Mucosa of descending colon (tissue), 3 donors: ENCODE measurements at regions not wholly inside any gene's neighbourhood (a gene's known extent, or its start where the extent isn't known, plus 50 kb on each side); places are given as distances from the start of the nearest gene placed in this dataset.
"Not testable (repeated sequence)": the region's sequence is repeated elsewhere in the genome, so short reads cannot be mapped to it uniquely, and the experiment has no call there.

Experiments used
- ATAC-seq: fragments of 200-7000 bp; cut with Tn5 transposase; one replicate; pipeline ENCODE4 v1.9.1; 2020; ENCODE audit warnings: mild to moderate bottlenecking, moderate library complexity
- DNase-seq, 3 donors: peaks; one replicate each; pipeline ENCODE4 v3.0.0-alpha.2; 2020
- H3K36me3 ChIP-seq: fragments of 200-600 bp; one replicate; pipeline ENCODE4 v1.8.0; 2021; ENCODE audit warnings: low read depth, mild to moderate bottlenecking
- H3K4me1 ChIP-seq: fragments of 200-600 bp; one replicate; pipeline ENCODE4 v1.8.0; 2021; ENCODE audit warnings: low read depth, mild to moderate bottlenecking
- H3K4me3 ChIP-seq: fragments of 200-600 bp; one replicate; pipeline ENCODE4 v1.8.0; 2021; ENCODE audit warnings: mild to moderate bottlenecking
- H3K9me3 ChIP-seq: fragments of 200-600 bp; one replicate; pipeline ENCODE4 v1.8.0; 2021; ENCODE audit warnings: mild to moderate bottlenecking
- intact Hi-C, 2 donors: fragments of 100-400 bp; cut with DNase I in 1 of 2; cut with micrococcal nuclease in 1 of 2; formaldehyde crosslinking; loops; one replicate each; pipeline versions ENCODE4 v1.11.0 to v1.11.1; 2022; cut with DNase I, micrococcal nuclease
- TF ChIP-seq, protein P1 (sequence below): fragments of 200-600 bp; IDR thresholded peaks from one replicate; pipeline ENCODE4 v1.8.0; 2022; ENCODE audit warnings: antibody characterized with exemption, mild to moderate bottlenecking
- donor health status: DM: no; HTN: no; CAD: no; lungs with moderate emphysema.
- donor health status: DM: no; HTN: no; CAD: no.
- donor health status: DM: no; HTN: yes; CAD: no.

DNA sequence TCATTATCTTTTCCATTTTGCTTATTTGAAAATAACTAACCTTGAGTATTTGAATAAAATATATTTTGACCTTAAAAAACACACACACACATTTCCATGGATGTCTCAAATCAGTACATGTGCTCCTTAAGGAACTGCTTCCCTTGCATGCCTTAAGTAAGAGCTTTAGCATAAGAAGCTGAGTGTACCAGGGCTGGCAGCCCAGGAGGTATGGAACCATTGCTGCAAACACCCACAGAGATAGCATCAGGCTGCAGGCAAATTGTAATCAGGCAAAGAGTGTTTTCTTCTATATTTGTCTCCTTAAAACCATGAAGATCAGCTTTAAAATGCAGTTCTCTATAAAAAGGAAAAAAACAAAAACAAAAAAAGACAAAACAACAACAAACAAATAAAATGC lies 160.6 kb downstream of the PLK2 start:
- intact Hi-C loops = no loop called here
- Histone ChIP-seq H3K4me3 (no peak overlapping the region), H3K4me1 (no peaks in the 10 kb centered on the region), H3K9me3 (no peaks in the 10 kb centered on the region), H3K36me3 (no peaks in the 10 kb centered on the region)
- TF ChIP-seq, protein P1, sequence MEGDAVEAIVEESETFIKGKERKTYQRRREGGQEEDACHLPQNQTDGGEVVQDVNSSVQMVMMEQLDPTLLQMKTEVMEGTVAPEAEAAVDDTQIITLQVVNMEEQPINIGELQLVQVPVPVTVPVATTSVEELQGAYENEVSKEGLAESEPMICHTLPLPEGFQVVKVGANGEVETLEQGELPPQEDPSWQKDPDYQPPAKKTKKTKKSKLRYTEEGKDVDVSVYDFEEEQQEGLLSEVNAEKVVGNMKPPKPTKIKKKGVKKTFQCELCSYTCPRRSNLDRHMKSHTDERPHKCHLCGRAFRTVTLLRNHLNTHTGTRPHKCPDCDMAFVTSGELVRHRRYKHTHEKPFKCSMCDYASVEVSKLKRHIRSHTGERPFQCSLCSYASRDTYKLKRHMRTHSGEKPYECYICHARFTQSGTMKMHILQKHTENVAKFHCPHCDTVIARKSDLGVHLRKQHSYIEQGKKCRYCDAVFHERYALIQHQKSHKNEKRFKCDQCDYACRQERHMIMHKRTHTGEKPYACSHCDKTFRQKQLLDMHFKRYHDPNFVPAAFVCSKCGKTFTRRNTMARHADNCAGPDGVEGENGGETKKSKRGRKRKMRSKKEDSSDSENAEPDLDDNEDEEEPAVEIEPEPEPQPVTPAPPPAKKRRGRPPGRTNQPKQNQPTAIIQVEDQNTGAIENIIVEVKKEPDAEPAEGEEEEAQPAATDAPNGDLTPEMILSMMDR = no peak
- no peak for ATAC-seq
- DNase-seq = no peak

- TF ChIP-seq, protein P1 = no peak
- no peak for ATAC-seq
- no peak overlapping the region for H3K4me3 ChIP-seq
These were observed 165.1 kb downstream of the PLK2 start for GRCh38 chr5:58294598-58295305.

DNA sequence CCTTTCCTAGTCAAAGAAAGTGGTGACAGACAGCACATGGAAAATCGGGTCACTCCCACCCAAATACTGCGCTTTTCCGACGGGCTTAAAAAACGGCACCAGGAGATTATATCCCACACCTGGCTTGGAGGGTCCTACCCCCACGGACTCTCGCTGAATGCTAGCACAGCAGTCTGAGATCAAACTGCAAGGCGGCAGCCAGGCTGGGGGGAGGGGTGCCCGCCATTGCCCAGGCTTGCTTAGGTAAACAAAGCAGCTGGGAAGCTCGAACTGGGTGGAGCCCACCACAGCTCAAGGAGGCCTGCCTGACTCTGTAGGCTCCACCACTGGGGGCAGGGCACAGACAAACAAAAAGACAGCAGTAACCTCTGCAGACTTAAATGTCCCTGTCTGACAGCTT lies 171.6 kb downstream of the PLK2 start:
- H3K4me3 ChIP-seq, H3K4me1 ChIP-seq, H3K9me3 ChIP-seq, H3K36me3 ChIP-seq, DNase-seq, intact Hi-C loops, ATAC-seq: not testable (repeated sequence)

More at GRCh38 chr5:58294598-58295305, 165.1 kb downstream of the PLK2 start:
- H3K9me3 ChIP-seq = no peaks in the 10 kb centered on the region
- no peaks in the 10 kb centered on the region for H3K36me3 ChIP-seq
- intact Hi-C loops = no loop called here
- H3K4me1 ChIP-seq = no peaks in the 10 kb centered on the region
- no peak for DNase-seq

- TF ChIP-seq, protein P1 = no peak
- ATAC-seq (no peak), DNase-seq (no peak)
These were observed 173.1 kb downstream of the PLK2 start for GRCh38 chr5:58286741-58287140.

DNA sequence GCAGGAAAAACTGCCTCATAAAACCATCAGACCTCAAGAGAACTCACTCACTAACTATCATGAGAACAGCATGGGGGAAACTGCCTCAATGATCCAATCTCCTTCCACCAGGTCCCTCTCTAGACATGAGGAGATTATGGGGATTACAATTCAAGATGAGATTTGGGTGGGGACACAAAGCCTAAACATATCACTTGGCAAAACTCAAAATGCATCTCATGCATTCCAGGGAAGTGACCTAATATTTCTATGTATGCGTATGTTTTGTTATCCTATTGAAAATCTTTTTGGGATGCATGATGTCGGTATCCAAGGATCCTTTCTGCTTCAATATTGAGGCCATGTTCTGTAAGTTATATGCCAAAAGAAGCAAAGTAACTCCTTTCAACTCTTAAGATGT lies 174.0 kb downstream of the PLK2 start:
- DNase-seq = no peak
- TF ChIP-seq, protein P1 = no peak
- intact Hi-C loops = no loop called here

More at GRCh38 chr5:58286741-58287140, 173.1 kb downstream of the PLK2 start:
- H3K4me1 ChIP-seq = no peaks in the 10 kb centered on the region
- no peak overlapping the region for H3K4me3 ChIP-seq
- H3K36me3 ChIP-seq = no peaks in the 10 kb centered on the region
- intact Hi-C loops = no loop called here
- no peaks in the 10 kb centered on the region for H3K9me3 ChIP-seq

DNA sequence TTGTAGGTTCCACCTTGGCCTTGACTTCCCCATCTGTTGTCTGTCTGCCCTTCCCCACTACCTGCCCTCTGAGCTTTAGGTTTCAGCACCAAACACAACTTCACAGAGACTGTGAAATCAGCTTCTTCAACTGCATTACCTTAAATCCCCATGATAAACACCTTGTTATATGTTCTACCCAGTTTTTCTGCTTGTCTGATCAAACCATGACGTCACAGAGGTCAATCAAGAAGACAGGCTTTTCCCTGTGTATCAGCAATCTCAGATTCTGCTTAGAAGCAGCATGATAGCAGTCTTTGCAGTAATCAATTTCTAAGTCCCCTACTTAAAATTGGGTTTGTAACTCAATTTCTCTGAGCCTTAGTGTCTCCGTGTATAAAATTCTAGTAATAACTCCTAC lies 175.0 kb downstream of the PLK2 start:
- TF ChIP-seq, protein P1 = no peak
- no peak overlapping the region for H3K4me3 ChIP-seq
- no peaks in the 10 kb centered on the region for H3K9me3 ChIP-seq
- no peaks in the 10 kb centered on the region for H3K4me1 ChIP-seq
- no peak for DNase-seq
- intact Hi-C loops = no loop called here
- no peak for ATAC-seq
- H3K36me3 ChIP-seq = no peaks in the 10 kb centered on the region

More for the DNA sequence above, 174.0 kb downstream of the PLK2 start:
- no peak for ATAC-seq
- Histone ChIP-seq H3K4me1 (no peaks in the 10 kb centered on the region), H3K4me3 (no peak overlapping the region), H3K9me3 (no peaks in the 10 kb centered on the region), H3K36me3 (no peaks in the 10 kb centered on the region)
